OCI-LY1 (cell line): ENCODE measurements at regions not wholly inside any gene's neighbourhood (a gene's known extent, or its start where the extent isn't known, plus 50 kb on each side); places are given as distances from the start of the nearest gene placed in this dataset.

Experiments used
- CTCF ChIP-seq: fragments of 200-600 bp; sonication (generic), shearing (Covaris generic); IDR thresholded peaks from 2 replicates; pipeline ENCODE4 v1.5.1; 2017; ENCODE audit warnings: mild to moderate bottlenecking, antibody characterized with exemption, low read length, moderate library complexity, mixed read lengths
- EZH2 ChIP-seq: fragments of 200-600 bp; sonication (generic), shearing (Covaris generic); IDR thresholded peaks from 2 replicates; pipeline ENCODE4 v1.8.0; 2017; ENCODE audit warnings: borderline replicate concordance, mixed run types, mild to moderate bottlenecking, antibody characterized with exemption, low read length, moderate library complexity, mixed read lengths

- TF ChIP-seq CTCF, result no peak
- TF ChIP-seq EZH2, result no peak
These were observed 199.4 kb downstream of the ZEB2 start for GRCh38 chr2:144320491-144320890.
